ENCODE measurements at regions not wholly inside any gene's neighbourhood (a gene's known extent, or its start where the extent isn't known, plus 50 kb on each side); places are given as distances from the start of the nearest gene placed in this dataset.

DNA sequence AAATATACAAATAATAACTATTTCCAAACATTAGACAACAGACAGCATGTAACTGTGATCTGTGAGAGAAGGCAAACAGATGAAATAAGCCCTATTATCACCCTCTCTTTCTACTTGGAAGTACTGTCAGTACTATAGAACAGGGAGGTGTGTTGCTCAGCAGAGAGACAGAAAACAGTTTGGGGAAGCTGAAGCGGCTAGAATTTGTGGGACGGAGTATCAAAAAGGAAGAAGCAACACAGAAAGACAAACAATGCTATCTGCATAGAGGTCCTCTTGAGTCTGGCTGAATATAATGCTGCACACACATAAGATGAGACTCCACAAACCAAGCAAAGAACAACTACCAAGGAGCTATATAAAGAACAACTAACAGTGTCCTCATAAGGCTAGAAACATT, 59.4 kb downstream of the ZZZ3 start:
- TF ChIP-seq FOXM1 (IDR thresholded peaks at IDR 0.05; ENCODE audit: low read depth): no peak
- TF ChIP-seq, protein P1, sequence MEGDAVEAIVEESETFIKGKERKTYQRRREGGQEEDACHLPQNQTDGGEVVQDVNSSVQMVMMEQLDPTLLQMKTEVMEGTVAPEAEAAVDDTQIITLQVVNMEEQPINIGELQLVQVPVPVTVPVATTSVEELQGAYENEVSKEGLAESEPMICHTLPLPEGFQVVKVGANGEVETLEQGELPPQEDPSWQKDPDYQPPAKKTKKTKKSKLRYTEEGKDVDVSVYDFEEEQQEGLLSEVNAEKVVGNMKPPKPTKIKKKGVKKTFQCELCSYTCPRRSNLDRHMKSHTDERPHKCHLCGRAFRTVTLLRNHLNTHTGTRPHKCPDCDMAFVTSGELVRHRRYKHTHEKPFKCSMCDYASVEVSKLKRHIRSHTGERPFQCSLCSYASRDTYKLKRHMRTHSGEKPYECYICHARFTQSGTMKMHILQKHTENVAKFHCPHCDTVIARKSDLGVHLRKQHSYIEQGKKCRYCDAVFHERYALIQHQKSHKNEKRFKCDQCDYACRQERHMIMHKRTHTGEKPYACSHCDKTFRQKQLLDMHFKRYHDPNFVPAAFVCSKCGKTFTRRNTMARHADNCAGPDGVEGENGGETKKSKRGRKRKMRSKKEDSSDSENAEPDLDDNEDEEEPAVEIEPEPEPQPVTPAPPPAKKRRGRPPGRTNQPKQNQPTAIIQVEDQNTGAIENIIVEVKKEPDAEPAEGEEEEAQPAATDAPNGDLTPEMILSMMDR (IDR thresholded peaks at IDR 0.05): no peak
- no peak for TF ChIP-seq SIN3A (IDR thresholded peaks at IDR 0.05; ENCODE audit: borderline replicate concordance, low read depth, low read length)
- no peak for TF ChIP-seq CHD2 (IDR thresholded peaks at IDR 0.05; ENCODE audit: low read length, partially characterized antibody)
- no peak for TF ChIP-seq TEAD4 (IDR thresholded peaks at IDR 0.05; ENCODE audit: borderline replicate concordance, insufficient read depth)
- no peak for TF ChIP-seq SMC3 (IDR thresholded peaks at IDR 0.05; ENCODE audit: low read depth, low read length)
- no peak for TF ChIP-seq USF2 (IDR thresholded peaks at IDR 0.05; ENCODE audit: borderline replicate concordance, low read depth, low read length)
- TF ChIP-seq EP300 (IDR thresholded peaks at IDR 0.05; ENCODE audit: borderline replicate concordance in 1 of 2, low read depth in 1 of 2, low read length in 1 of 2): no peak
- no peak for TF ChIP-seq RFX5 (IDR thresholded peaks at IDR 0.05; ENCODE audit: low read length)
- TF ChIP-seq REST (IDR thresholded peaks at IDR 0.05; ENCODE audit: low read depth, low read length): no peak
- TF ChIP-seq EZH2phosphoT487 (IDR thresholded peaks at IDR 0.05; ENCODE audit: borderline replicate concordance, low read depth): no peak
- TF ChIP-seq POLR2AphosphoS5 (IDR thresholded peaks at IDR 0.05; ENCODE audit: low read depth, low read length): no peak
- TF ChIP-seq FOXJ3 (CRISPR knock-in tag; IDR thresholded peaks at IDR 0.05): no peak

Measured in SK-N-SH (cell line).